Activated CD4-positive, CD25-positive, alpha-beta regulatory T cell (primary cell): ENCODE measurements at regions not wholly inside any gene's neighbourhood (a gene's known extent, or its start where the extent isn't known, plus 50 kb on each side); places are given as distances from the start of the nearest gene placed in this dataset.
A peak's percentile ranks its signal among the peaks of the same experiment; 100 is the strongest.

Experiments
- DNase-seq, 4 experiments: peaks; one replicate each; lab custom pipeline; 2025; lab: John Stamatoyannopoulos, UW

- DNase-seq, result no peak
Observed at GRCh38 chr18:5091741-5092140, 105.3 kb downstream of the AKAIN1 start.

GRCh38 chr18:5075297-5075696, 121.8 kb downstream of the AKAIN1 start:
- DNase-seq, result no peak

GRCh38 chr18:5073026-5073944, 123.8 kb downstream of the AKAIN1 start:
- no peak for DNase-seq

GRCh38 chr18:5068851-5069250, 128.2 kb downstream of the AKAIN1 start:
- no peak for DNase-seq

GRCh38 chr18:5066380-5066977, 130.6 kb downstream of the AKAIN1 start:
- DNase-seq, result no peak

- DNase-seq, result no peak
Observed at GRCh38 chr18:5065615-5066014, 131.4 kb downstream of the AKAIN1 start.

GRCh38 chr18:5064841-5065370, 132.2 kb downstream of the AKAIN1 start:
- DNase-seq, result no peak

GRCh38 chr18:5061785-5062184, 135.3 kb downstream of the AKAIN1 start:
- DNase-seq, result no peak

GRCh38 chr18:5060543-5060942, 136.5 kb downstream of the AKAIN1 start:
- DNase-seq, result no peak

GRCh38 chr18:5059696-5060032, 137.4 kb downstream of the AKAIN1 start:
- DNase-seq, result no peak

GRCh38 chr18:5058768-5059695, 138.0 kb downstream of the AKAIN1 start:
- peak in 1 of 4 experiments; percentile 3 for DNase-seq

GRCh38 chr18:5057386-5058348, 139.4 kb downstream of the AKAIN1 start:
- DNase-seq, result peak in 2 of 4 experiments; percentile 5 to 21

- DNase-seq, result no peak
Observed at GRCh38 chr18:5052491-5052890, 144.6 kb downstream of the AKAIN1 start.

- no peak for DNase-seq
Observed at GRCh38 chr18:5051207-5051606, 145.8 kb downstream of the AKAIN1 start.

- DNase-seq, result no peak
Observed at GRCh38 chr18:5049124-5049523, 147.9 kb downstream of the AKAIN1 start.

- no peak for DNase-seq
Observed at GRCh38 chr18:5040476-5040875, 156.6 kb downstream of the AKAIN1 start.

GRCh38 chr18:5036523-5036922, 160.5 kb downstream of the AKAIN1 start:
- DNase-seq, result no peak

GRCh38 chr18:5031216-5031615, 165.8 kb downstream of the AKAIN1 start:
- DNase-seq, result no peak

- no peak for DNase-seq
Observed at GRCh38 chr18:5030636-5031035, 166.4 kb downstream of the AKAIN1 start.

GRCh38 chr18:5029592-5029991, 167.5 kb downstream of the AKAIN1 start:
- DNase-seq, result no peak

- DNase-seq, result no peak
Observed at GRCh38 chr18:5024741-5025140, 172.3 kb downstream of the AKAIN1 start.
